CD4-positive, alpha-beta memory T cell (primary cell): ENCODE measurements at regions not wholly inside any gene's neighbourhood (a gene's known extent, or its start where the extent isn't known, plus 50 kb on each side); places are given as distances from the start of the nearest gene placed in this dataset.

Experiments
- CTCF ChIA-PET: fragments of 350-600 bp; sonication (Branson Sonifier 250); formaldehyde crosslinking; loops from one replicate; lab custom pipeline; 2021; ENCODE audit warnings: inconsistent platforms; ENCODE audit not compliant: partially characterized antibody; lab: Charles Lee
- POLR2A ChIA-PET: fragments of 350-600 bp; sonication (Branson Sonifier 250); formaldehyde crosslinking; loops from one replicate; lab custom pipeline; 2021; ENCODE audit not compliant: partially characterized antibody; lab: Charles Lee
- DNase-seq, 5 donors: peaks; one replicate each; pipeline versions ENCODE4 v3.0.0 to v3.0.0-alpha.2; 2020 to 2022; ENCODE audit warnings: mixed read lengths in 1 of 5
- H3K27ac ChIP-seq: one replicate; pipeline ENCODE4 v1.7.0; 2013; ENCODE audit warnings: low read depth, low read length
- H3K27me3 ChIP-seq: 2 replicates; pipeline ENCODE4 v1.7.0; 2013; ENCODE audit warnings: mild to moderate bottlenecking, low read length, moderate library complexity; ENCODE audit not compliant: insufficient read depth
- H3K36me3 ChIP-seq: 2 replicates; pipeline ENCODE4 v1.7.0; 2013; ENCODE audit warnings: mild to moderate bottlenecking, low read length, moderate library complexity; ENCODE audit not compliant: insufficient read depth
- H3K4me1 ChIP-seq: 2 replicates; pipeline ENCODE4 v1.7.0; 2013; ENCODE audit warnings: mild to moderate bottlenecking, low read length, moderate library complexity; ENCODE audit not compliant: insufficient read depth
- H3K4me3 ChIP-seq, 2 donors: one replicate each; pipeline ENCODE4 v1.7.0; 2013; ENCODE audit warnings: low read length in 2 of 2, mild to moderate bottlenecking in 1 of 2
- H3K9me3 ChIP-seq, 2 donors: one replicate each; pipeline ENCODE4 v1.7.0; 2013; ENCODE audit warnings: low read length in 2 of 2, control low read depth in 1 of 2; ENCODE audit not compliant: control insufficient read depth in 1 of 2
- H3K27ac Mint-ChIP-seq, 7 donors: one replicate each; pipeline ENCODE4 v1.8.0; 2020 to 2021; ENCODE audit warnings: mixed read lengths in 7 of 7, mild to moderate bottlenecking in 6 of 7, inconsistent platforms in 3 of 7, moderate library complexity in 3 of 7
- H3K27me3 Mint-ChIP-seq, 2 donors: one replicate each; pipeline ENCODE4 v1.8.0; 2020 to 2021; ENCODE audit warnings: mixed read lengths in 2 of 2
- H3K36me3 Mint-ChIP-seq, 2 donors: one replicate each; pipeline ENCODE4 v1.8.0; 2020 to 2021; ENCODE audit warnings: mixed read lengths in 2 of 2, inconsistent platforms in 1 of 2, mild to moderate bottlenecking in 1 of 2
- H3K4me1 Mint-ChIP-seq, 4 donors: one replicate each; pipeline ENCODE4 v1.8.0; 2020 to 2021; ENCODE audit warnings: mixed read lengths in 4 of 4, mild to moderate bottlenecking in 1 of 4
- H3K4me3 Mint-ChIP-seq, 8 donors: one replicate each; pipeline ENCODE4 v1.8.0; 2020 to 2021; ENCODE audit warnings: mixed read lengths in 8 of 8, mild to moderate bottlenecking in 7 of 8, moderate library complexity in 6 of 8, inconsistent platforms in 3 of 8
- H3K9me3 Mint-ChIP-seq, 8 donors: one replicate each; pipeline ENCODE4 v1.8.0; 2020 to 2021; ENCODE audit warnings: mixed read lengths in 8 of 8, mild to moderate bottlenecking in 5 of 8, inconsistent platforms in 3 of 8, moderate library complexity in 1 of 8
- intact Hi-C: fragments of 100-400 bp; cut with micrococcal nuclease; formaldehyde crosslinking; loops from one replicate; pipeline ENCODE4 v1.15.1; 2023

DNA sequence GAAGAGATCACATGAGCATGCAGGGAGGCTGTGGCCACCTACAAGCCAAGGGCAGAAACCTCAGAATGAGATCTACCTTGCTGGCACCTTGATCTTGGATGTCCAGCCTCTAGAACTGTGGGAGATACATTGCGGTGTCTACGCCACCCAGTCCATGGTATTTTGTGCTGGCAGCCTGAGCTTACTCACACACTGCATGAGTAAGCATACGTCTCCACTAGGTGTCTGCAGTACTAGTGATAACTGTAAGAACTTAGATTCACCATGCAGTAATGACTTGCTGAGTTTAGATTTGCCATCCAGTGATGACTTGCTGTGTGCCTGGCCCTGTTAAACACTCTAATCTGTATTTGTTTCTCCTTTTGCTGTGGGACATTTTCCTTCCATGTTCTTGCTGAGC, 417.7 kb downstream of the GADD45G start:
- H3K9me3 ChIP-seq = no peaks in the 10 kb centered on the region
- no peak for DNase-seq
- peaks cover 12% of the 10 kb centered on the region in 2 donors for H3K27me3 Mint-ChIP-seq
- no peak overlapping the region for H3K27ac Mint-ChIP-seq
- H3K4me1 ChIP-seq = no peaks in the 10 kb centered on the region
- intact Hi-C loops = no loop called here
- H3K4me3 Mint-ChIP-seq = no peak overlapping the region
- CTCF ChIA-PET = no interaction called here
- peaks cover 0 to 4% of the 10 kb centered on the region in 2 donors for H3K36me3 Mint-ChIP-seq
- H3K27ac ChIP-seq = no peak overlapping the region
- no peak overlapping the region for H3K4me3 ChIP-seq
- no peaks in the 10 kb centered on the region for H3K4me1 Mint-ChIP-seq
- no peaks in the 10 kb centered on the region for H3K27me3 ChIP-seq
- peaks cover 0 to 13% (median 4%) of the 10 kb centered on the region in 8 donors for H3K9me3 Mint-ChIP-seq
- H3K36me3 ChIP-seq = no peaks in the 10 kb centered on the region
- POLR2A ChIA-PET = no interaction called here

DNA sequence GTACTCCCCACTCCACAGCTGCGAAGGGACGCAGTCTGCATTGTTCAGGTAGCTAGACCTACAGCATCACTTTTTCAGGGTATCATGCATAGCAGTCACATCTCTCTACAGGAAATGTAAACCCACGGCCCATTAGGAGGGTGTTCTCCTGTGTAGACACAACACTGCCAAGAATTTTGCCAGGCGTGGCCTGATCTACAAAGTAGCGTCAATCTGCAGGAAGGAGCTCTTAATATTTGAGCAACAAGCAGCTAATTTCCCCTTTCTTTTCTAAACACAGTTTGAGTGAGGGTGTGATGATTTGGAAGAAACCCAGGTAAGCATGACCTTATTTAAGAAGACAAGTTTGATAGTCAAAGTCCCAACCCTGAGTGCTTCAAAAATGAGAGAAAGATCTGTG, 419.0 kb downstream of the GADD45G start:
- CTCF ChIA-PET = no interaction called here

DNA sequence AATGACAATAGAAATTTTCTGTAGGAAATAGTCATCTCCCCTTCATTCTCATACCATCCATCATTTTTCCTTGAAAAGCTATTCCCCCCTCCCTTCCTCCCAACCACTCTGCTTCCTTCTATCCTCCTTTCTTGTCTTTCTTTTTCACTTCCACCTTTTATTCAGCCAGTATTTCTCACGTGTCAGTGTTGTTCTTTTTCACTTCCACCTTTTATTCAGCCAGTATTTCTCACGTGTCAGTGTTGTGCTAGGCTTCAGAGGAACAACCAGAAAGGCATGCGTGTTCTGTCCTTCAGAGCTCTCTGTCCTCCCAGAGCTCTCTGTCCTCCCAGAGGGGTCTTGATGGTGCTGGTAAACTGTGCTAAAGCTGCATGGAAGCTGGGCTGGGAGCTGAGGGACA, 419.6 kb downstream of the GADD45G start:
- DNase-seq = no peak
- no peaks in the 10 kb centered on the region for H3K9me3 ChIP-seq
- H3K27ac ChIP-seq = no peak overlapping the region
- H3K4me1 ChIP-seq = no peaks in the 10 kb centered on the region
- no peaks in the 10 kb centered on the region for H3K27me3 ChIP-seq
- ChIA-PET POLR2A (no interaction called here), CTCF (no interaction called here)
- Mint-ChIP-seq H3K9me3 (peaks cover 0 to 13% (median 4%) of the 10 kb centered on the region in 8 donors), H3K36me3 (peaks cover 0 to 4% of the 10 kb centered on the region in 2 donors), H3K27me3 (peaks cover 11 to 12% of the 10 kb centered on the region in 2 donors), H3K4me1 (no peaks in the 10 kb centered on the region), H3K4me3 (no peak overlapping the region), H3K27ac (peak overlapping the region in 1 of 7 donors; percentile 75)
- H3K4me3 ChIP-seq = no peak overlapping the region
- intact Hi-C loops = no loop called here
- no peaks in the 10 kb centered on the region for H3K36me3 ChIP-seq

More for the DNA sequence above, 419.0 kb downstream of the GADD45G start:
- POLR2A ChIA-PET = no interaction called here
- no peak for DNase-seq
- no peak overlapping the region for H3K27ac ChIP-seq
- H3K36me3 ChIP-seq = no peaks in the 10 kb centered on the region
- peaks cover 12% of the 10 kb centered on the region in 2 donors for H3K27me3 Mint-ChIP-seq
- peaks cover 0 to 13% (median 4%) of the 10 kb centered on the region in 8 donors for H3K9me3 Mint-ChIP-seq
- H3K9me3 ChIP-seq = no peaks in the 10 kb centered on the region
- no peaks in the 10 kb centered on the region for H3K4me1 Mint-ChIP-seq
- H3K27me3 ChIP-seq = no peaks in the 10 kb centered on the region
- intact Hi-C loops = no loop called here
- H3K4me3 ChIP-seq = no peak overlapping the region
- no peak overlapping the region for H3K4me3 Mint-ChIP-seq
- H3K36me3 Mint-ChIP-seq = peaks cover 0 to 4% of the 10 kb centered on the region in 2 donors
- no peak overlapping the region for H3K27ac Mint-ChIP-seq
- no peaks in the 10 kb centered on the region for H3K4me1 ChIP-seq

DNA sequence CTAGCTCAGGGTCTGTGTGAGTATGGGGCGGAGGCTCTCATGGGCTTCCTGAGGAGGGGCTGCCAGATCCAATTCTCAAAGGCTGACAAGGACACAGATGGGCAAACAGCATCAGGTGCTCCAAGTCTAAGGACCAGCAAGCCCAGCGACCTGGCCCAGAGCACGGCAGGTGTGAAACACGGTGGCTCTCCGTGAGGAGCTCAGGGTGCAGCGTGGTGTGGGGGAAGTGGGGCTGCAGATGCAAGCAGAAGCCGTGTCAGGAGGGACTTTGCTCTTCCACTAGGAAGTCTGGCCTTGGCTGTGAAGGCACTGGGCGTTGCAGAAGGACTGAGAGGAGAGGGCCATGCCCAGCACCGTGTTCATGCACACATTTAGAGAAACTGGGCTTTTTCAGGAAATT, 420.0 kb downstream of the GADD45G start:
- Mint-ChIP-seq H3K9me3 (peaks cover 0 to 13% (median 4%) of the 10 kb centered on the region in 8 donors), H3K4me1 (no peaks in the 10 kb centered on the region), H3K36me3 (peaks cover 0 to 4% of the 10 kb centered on the region in 2 donors), H3K27me3 (peaks cover 11 to 12% of the 10 kb centered on the region in 2 donors), H3K27ac (no peak overlapping the region), H3K4me3 (no peak overlapping the region)
- Histone ChIP-seq H3K27ac (no peak overlapping the region), H3K9me3 (no peaks in the 10 kb centered on the region), H3K4me1 (no peaks in the 10 kb centered on the region), H3K4me3 (no peak overlapping the region), H3K27me3 (no peaks in the 10 kb centered on the region), H3K36me3 (no peaks in the 10 kb centered on the region)
- POLR2A ChIA-PET = no interaction called here
- no peak for DNase-seq
- CTCF ChIA-PET = no interaction called here
- intact Hi-C loops = no loop called here

DNA sequence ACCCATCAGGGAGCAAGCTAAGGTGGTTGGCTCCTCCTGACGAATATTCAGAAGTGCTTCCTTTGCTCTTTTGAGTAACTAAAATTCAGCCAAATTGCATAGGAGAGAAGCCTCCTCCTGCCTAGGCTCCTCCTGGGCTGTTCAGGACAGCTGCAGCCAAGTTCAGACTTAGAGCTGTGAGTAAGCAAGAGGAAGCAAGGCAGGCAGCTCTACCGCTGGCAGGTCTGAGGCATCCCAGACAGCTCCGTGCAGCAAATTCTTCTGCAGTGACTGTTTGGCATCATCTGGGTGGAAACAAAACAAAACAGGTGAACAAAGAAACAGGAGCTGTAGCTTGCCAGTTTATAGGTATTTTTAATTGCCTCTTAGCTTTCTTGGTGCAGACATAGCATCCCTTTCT, 421.0 kb downstream of the GADD45G start:
- H3K27ac Mint-ChIP-seq = no peak overlapping the region
- intact Hi-C loops = no loop called here
- CTCF ChIA-PET = no interaction called here
- H3K36me3 ChIP-seq = no peaks in the 10 kb centered on the region
- DNase-seq = no peak
- POLR2A ChIA-PET = no interaction called here
- peaks cover 0 to 4% of the 10 kb centered on the region in 2 donors for H3K36me3 Mint-ChIP-seq
- no peak overlapping the region for H3K4me3 ChIP-seq
- H3K9me3 Mint-ChIP-seq = peaks cover 0 to 13% (median 4%) of the 10 kb centered on the region in 8 donors
- no peak overlapping the region for H3K4me3 Mint-ChIP-seq
- H3K27me3 Mint-ChIP-seq = peaks cover 10 to 12% of the 10 kb centered on the region in 2 donors
- H3K27ac ChIP-seq = no peak overlapping the region
- no peaks in the 10 kb centered on the region for H3K27me3 ChIP-seq
- H3K4me1 Mint-ChIP-seq = no peaks in the 10 kb centered on the region
- H3K9me3 ChIP-seq = no peaks in the 10 kb centered on the region
- no peaks in the 10 kb centered on the region for H3K4me1 ChIP-seq

DNA sequence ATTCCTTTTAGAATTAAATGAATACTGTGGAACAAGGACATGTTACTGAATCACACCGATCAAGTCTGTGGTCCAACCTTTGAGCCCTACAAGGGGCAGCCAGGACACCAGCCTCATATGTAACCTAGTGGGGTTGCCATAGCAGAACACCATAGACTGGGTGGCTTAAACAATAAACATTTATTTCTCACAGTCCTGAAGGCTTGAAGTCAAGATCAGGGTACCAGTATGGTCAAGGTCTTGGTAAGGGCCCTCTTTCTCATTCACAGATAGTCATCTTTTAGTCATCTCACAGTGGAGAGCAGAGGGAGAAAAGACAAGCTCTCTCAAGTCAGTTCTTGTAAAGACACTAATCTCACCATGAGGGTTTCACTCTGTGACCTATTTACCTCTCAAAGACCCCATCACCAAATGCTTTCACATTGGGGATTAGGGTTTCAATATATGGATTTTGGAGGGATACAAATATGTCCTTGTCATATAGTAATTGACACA, 422.5 kb downstream of the GADD45G start:
- no peak overlapping the region for H3K27ac Mint-ChIP-seq
- ChIA-PET POLR2A (no interaction called here), CTCF (no interaction called here)
- intact Hi-C loops = no loop called here
- no peak overlapping the region for H3K27ac ChIP-seq
- no peak overlapping the region for H3K4me3 Mint-ChIP-seq
- DNase-seq = no peak
- no peaks in the 10 kb centered on the region for H3K36me3 ChIP-seq
- no peaks in the 10 kb centered on the region for H3K9me3 ChIP-seq
- H3K27me3 ChIP-seq = no peaks in the 10 kb centered on the region
- peaks cover 10 to 11% of the 10 kb centered on the region in 2 donors for H3K27me3 Mint-ChIP-seq
- peaks cover 0 to 5% (median 3%) of the 10 kb centered on the region in 8 donors for H3K9me3 Mint-ChIP-seq
- no peaks in the 10 kb centered on the region for H3K4me1 Mint-ChIP-seq
- no peaks in the 10 kb centered on the region for H3K4me1 ChIP-seq
- H3K36me3 Mint-ChIP-seq = peaks cover 0 to 4% of the 10 kb centered on the region in 2 donors
- no peak overlapping the region for H3K4me3 ChIP-seq

DNA sequence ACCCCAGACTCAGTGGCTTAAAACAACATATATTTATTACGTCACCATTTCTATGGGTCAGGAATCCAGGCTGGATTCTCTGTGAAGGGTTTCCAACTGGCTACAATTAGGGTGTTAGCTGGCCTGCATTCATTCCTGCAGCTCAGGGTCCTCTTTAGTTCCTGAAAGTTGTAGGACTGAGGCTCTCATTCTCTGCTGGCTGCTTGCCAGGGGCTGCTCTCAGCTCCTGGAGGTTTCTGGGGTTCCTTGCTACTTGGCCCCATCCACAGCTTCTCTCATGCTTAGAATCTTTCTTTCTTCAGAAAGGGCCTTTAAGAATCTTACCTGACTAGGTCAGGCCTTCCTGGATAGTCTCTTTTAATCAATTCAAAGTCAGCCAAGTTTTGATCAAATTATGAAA, 424.6 kb downstream of the GADD45G start:
- POLR2A ChIA-PET = no interaction called here
- intact Hi-C loops = no loop called here
- H3K9me3 ChIP-seq = no peaks in the 10 kb centered on the region
- H3K27me3 Mint-ChIP-seq = peaks cover 4 to 8% of the 10 kb centered on the region in 2 donors
- H3K4me3 Mint-ChIP-seq = no peak overlapping the region
- DNase-seq = no peak
- no peaks in the 10 kb centered on the region for H3K27me3 ChIP-seq
- no peak overlapping the region for H3K27ac ChIP-seq
- H3K4me1 Mint-ChIP-seq = no peaks in the 10 kb centered on the region
- H3K36me3 ChIP-seq = no peaks in the 10 kb centered on the region
- H3K27ac Mint-ChIP-seq = no peak overlapping the region
- H3K9me3 Mint-ChIP-seq = no peaks in the 10 kb centered on the region
- no peaks in the 10 kb centered on the region for H3K36me3 Mint-ChIP-seq
- CTCF ChIA-PET = no interaction called here
- no peaks in the 10 kb centered on the region for H3K4me1 ChIP-seq
- H3K4me3 ChIP-seq = no peak overlapping the region

DNA sequence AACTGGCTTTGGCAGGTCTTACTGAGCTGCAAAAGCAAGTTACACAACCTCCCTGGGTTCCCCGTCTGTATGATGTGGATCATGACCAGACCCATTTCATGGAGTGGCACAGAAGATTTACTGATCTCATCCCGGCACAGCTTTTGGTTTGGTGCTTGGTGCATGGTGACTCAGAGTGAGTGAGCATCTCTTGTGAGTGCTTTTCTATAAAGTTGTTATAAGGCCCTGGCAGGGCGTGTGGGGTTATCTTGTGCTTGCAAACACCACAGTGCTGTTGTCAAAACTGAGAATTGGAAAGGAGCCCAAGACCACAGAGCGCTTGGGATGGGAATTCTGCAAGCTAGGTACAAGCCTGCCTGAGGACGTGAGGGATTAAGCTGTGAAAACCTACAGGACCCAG, 425.2 kb downstream of the GADD45G start:
- Histone ChIP-seq H3K27ac (no peak overlapping the region), H3K36me3 (no peaks in the 10 kb centered on the region), H3K27me3 (no peaks in the 10 kb centered on the region), H3K9me3 (no peaks in the 10 kb centered on the region), H3K4me3 (no peak overlapping the region), H3K4me1 (no peaks in the 10 kb centered on the region)
- no peaks in the 10 kb centered on the region for H3K4me1 Mint-ChIP-seq
- H3K27me3 Mint-ChIP-seq = peaks cover 1 to 4% of the 10 kb centered on the region in 2 donors
- intact Hi-C loops = no loop called here
- CTCF ChIA-PET = no interaction called here
- POLR2A ChIA-PET = no interaction called here
- H3K36me3 Mint-ChIP-seq = no peaks in the 10 kb centered on the region
- no peak overlapping the region for H3K27ac Mint-ChIP-seq
- no peak for DNase-seq
- H3K9me3 Mint-ChIP-seq = no peaks in the 10 kb centered on the region
- peak overlapping the region in 1 of 8 donors; percentile 3 for H3K4me3 Mint-ChIP-seq
